NCI-H2029 (cell line): ENCODE measurements at regions not wholly inside any gene's neighbourhood (a gene's known extent, or its start where the extent isn't known, plus 50 kb on each side); places are given as distances from the start of the nearest gene placed in this dataset.
A peak's percentile ranks its signal among the peaks of the same experiment; 100 is the strongest.

Experiments used
- DNase-seq: peaks from one replicate; lab custom pipeline; 2025; lab: John Stamatoyannopoulos, UW

- DNase-seq, result no peak
These were observed 221.1 kb upstream of the GSE1 start for GRCh38 chr16:85391769-85392583.

GRCh38 chr16:85392756-85393673, 220.1 kb upstream of the GSE1 start:
- no peak for DNase-seq

GRCh38 chr16:85393674-85394451, 219.3 kb upstream of the GSE1 start:
- no peak for DNase-seq

DNA sequence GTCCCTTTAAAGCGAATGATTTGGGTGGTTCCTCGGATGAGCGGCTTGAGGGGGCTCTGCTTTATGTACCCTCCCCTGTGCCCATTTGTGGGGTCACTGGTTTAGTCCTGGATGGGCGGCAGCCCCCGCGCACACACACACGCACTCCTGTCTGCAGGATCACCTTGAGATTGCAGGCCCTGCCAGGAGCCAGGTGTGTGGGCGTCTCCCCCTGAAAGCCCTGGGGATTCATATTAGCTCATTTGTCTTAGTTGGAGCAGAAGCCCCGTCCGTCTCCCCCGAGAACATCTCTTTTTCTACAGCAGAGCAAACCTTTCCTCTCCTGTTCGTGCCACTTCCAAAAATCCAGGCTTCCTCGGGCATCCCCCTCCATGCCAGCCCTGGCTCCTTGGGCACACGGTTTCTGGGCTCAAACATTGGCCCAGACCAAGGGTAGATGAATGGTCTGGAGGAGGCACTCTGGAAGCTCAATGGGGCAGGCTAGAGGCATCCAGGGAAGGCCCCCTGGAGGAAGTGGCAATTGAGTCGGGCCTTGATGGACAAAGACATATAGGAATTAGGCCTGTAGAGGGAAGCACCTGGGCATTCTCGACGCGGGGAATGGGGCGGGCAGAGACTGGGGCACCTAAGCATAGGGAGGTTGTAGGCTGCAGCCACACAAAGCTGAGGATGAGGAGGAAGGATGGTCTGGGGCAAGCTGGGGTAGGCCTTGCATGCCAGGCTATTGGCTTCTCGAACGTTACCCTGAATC, 218.5 kb upstream of the GSE1 start:
- DNase-seq, result no peak

DNA sequence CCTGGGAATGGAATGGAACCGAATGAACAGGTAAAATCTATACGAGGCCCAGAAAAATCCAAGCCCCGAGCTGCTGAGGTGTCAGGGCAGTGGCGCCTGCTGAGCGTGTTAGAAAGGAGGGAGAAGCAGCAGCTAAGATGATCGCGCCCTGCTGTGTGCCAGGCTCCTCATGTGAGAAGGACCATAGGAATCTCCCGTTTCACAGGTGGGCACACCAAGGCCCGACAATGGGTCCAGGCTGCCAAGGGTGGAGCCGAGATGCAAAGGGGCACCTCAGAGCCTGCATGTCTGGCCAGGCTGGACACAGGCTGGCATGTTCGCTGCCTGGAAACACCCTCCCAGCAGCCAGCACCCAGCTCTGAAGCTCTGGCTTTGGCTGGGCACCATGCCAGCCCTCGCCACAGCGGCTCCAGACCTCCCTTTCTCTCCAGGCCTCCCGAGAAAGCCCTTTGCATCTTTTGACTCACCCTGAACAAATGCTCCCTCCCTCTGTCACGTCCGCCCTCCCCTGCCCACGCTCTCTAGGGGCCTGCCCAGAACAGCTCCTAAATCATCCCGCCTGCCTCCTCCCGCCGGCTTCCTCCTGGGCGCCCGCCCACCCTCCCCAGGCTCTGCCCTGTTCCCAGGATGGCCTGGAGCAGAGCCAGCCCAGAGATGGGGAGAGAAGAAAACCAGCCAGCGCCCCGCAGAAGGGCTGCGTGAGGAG, 217.8 kb upstream of the GSE1 start:
- peak; percentile 36 for DNase-seq

DNA sequence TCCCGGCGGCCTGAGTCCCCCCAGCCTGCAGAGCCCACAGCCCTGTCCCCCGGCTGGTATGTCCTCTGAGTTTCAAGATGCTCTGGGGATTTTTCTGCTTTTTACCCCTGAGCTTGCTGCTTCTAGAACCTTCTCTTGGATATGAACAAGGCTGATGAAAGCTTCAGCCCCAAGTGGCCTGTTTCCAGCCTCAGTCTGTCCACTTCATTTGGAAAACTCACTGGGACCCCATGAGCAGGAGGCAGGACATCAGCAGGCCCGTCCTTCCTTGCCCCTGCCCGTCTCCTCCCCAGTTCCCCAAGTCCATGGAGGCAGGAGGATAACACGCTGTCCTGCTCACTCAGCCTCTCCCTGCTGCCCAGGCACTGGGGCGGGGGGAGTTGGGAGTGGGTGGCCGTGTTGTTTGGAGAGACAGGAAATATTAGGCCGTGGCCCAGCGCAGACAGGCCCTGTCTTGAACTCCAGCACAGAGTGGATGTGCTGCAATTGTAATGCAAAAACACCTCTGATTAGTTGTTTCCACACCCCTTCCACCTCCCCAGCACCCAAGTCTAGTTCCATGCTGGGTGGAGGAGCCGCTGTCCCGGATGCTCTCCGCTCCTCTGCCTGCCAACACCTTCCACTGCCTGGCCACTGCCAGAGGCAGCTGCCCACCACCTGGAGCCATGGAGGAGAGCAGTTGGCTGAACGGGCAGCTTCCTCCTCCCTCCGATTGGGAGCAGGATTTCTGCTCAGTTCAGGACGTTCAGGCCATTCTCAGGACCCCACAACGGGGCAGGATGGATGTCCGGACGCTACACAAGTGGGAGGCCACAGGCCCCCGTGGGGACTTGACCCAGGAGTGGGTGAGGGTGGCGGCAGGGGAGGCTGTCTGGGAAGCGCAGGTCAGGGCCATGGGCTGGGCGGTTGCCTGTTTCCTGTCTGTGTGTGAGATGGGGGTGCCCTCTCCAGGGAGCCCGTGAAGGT, 216.9 kb upstream of the GSE1 start:
- DNase-seq, result no peak

DNA sequence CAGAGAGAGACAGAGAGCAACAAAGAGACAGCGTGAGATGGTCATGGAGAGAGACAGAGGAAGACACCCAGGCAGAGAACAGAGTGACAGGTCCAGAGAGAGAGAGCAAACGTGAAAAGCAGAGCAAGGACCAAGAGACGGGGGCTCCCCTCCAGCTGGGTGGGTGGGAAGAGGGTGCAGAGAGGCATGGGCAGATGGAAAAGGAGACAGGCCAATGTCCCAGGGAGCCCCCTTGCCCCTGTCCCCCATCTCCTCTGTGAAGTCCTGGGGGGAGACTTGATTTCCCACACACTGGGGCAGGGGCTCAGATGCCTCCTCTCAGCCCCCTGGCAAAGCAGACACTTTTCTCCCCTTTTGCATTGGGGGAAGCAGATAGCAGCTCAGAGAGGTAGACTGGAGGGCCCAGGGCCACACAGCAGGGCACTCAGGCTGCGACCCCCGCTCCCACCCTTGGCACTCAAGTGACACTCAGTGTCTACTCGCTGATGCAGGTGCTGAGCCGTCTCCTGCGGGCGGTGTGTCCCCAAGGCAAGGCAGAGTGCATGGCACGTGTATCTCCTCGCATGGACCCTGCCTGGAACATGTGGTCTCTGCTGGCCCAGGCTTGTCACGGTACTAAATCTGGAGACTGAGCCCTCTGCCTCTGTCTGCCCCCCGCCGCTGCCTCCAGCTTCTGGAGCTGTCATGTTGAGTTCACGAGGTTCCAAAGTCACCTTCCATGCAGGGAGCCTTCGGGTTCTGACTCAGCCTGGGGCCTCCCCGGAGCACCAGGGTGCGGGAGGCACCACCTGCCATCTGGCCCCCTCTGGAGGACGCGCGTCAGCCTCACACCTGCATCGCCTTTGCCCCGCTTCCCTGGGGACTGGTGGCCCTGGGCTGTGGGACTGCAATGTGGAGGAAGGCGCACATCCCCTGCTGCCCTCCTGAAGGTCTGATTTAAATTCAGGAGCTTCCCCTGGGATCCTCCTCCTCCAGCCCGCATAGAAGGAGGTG, 215.9 kb upstream of the GSE1 start:
- DNase-seq, result no peak

GRCh38 chr16:85398050-85398451, 215.1 kb upstream of the GSE1 start:
- DNase-seq, result no peak

- DNase-seq, result no peak
These were observed 214.2 kb upstream of the GSE1 start for GRCh38 chr16:85398688-85399582.

- DNase-seq, result no peak
These were observed 213.4 kb upstream of the GSE1 start for GRCh38 chr16:85399583-85400284.

DNA sequence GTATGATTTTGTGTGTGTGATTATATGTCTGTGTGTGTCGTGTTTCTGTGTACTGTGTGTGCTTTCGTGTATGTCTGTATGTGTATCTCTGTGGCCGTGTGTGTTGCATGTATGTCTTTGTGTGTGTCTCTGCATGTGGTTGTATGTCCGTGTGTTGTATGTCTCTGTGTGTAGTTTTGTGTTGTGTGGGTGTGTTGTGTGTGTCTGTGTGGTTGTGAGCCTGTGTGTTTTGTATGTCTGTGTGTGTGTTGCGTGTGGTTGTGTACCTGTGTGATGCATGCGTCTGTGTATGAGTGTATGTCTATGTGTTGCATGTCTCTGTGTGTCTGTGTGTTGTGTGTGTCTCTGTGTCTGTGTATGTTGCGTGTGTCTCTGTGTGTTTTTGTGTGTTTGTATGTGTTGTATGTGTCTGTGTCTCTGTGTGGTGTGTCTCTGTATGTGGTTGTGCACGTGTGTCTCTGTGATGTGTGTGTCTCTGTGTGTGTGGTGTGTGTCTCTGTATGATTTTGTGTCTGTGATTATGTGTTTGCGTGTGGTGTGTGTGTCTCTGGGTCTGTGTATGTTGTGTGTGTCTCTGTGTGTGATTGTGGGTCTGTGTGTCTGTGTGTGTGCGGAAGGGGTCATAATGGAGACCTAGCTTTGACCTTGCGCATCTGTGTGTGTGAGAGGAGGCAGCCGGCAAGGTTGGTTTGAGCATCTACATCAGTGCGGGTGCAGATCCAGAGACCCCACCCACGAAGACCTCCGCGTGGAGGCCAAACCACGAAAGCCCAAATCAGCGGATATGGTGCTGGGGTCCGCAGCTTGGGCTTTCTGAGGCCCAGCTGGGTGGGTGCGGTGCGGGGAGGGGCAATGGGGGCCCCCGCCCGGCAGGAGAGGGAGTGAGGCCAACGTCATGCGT, 212.6 kb upstream of the GSE1 start:
- DNase-seq, result no peak

GRCh38 chr16:85401370-85401916, 211.7 kb upstream of the GSE1 start:
- no peak for DNase-seq

- no peak for DNase-seq
These were observed 211.0 kb upstream of the GSE1 start for GRCh38 chr16:85401917-85402766.

GRCh38 chr16:85402910-85403692, 210.0 kb upstream of the GSE1 start:
- peak; percentile 13 for DNase-seq
